ENCODE measurements at regions not wholly inside any gene's neighbourhood (a gene's known extent, or its start where the extent isn't known, plus 50 kb on each side); places are given as distances from the start of the nearest gene placed in this dataset.

DNA sequence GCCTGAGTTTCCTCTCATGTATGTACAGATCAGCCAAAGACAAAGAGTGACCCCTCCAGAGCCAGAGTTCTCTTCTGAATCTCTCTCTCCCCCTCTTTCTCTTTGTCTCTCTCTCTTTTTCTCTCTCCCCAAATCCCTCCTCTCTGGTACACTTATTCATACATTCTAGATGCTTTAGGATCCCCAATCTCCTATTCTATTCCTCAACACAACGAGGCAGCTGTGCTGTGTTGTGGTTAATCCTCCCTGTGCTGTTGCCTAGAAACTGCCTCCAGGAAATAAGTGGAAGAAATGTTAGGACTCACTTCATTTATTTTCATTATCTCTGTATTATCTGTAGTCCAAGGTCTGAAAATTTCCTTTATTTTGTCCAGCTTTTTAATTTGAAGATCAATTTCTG is 350.5 kb upstream of the OR4E1 start:
- Mint-ChIP-seq H3K4me3 (no peak overlapping the region), H3K36me3 (ENCODE audit: low read depth) (no peaks in the 10 kb centered on the region), H3K4me1 (peaks cover 8% of the 10 kb centered on the region), H3K27me3 (ENCODE audit: low read depth) (peaks cover 24% of the 10 kb centered on the region), H3K9me3 (no peaks in the 10 kb centered on the region), H3K27ac (ENCODE audit: unreplicated experiment) (peak overlapping the region; percentile 39)
- no peak for TF ChIP-seq CTCF (conservative IDR thresholded peaks at IDR 0.05)
- DNase-seq (ENCODE audit: low read depth, low spot score): no peak

DNA sequence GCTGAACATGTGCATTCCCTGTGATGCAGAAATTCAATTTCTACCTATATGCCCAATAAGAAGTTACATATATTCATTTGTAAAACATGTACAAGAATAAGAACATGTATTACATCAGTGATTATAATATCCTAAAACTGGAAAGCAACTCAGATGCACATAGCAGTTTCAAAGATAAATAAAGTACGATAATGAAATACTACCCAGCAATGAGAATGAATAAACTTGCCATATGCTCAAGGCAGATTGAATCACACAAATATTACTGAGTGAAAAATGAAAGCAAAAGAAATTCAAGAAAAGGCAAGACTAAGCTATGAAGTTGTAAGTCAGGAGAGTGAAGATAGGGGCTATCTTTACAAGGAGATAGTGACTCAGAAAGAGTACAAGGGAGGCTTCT is 345.3 kb upstream of the OR4E1 start:
- DNase-seq (ENCODE audit: low read depth, low spot score): no peak
- H3K36me3 Mint-ChIP-seq (ENCODE audit: low read depth): no peaks in the 10 kb centered on the region
- H3K4me3 Mint-ChIP-seq: no peak overlapping the region
- peaks cover under 1% of the 10 kb centered on the region for H3K4me1 Mint-ChIP-seq
- no peak for TF ChIP-seq CTCF (conservative IDR thresholded peaks at IDR 0.05)
- H3K27ac Mint-ChIP-seq (ENCODE audit: unreplicated experiment): no peak overlapping the region
- peaks cover 15% of the 10 kb centered on the region for H3K27me3 Mint-ChIP-seq (ENCODE audit: low read depth)
- no peaks in the 10 kb centered on the region for H3K9me3 Mint-ChIP-seq

- TF ChIP-seq CTCF (conservative IDR thresholded peaks at IDR 0.05): no peak
- Mint-ChIP-seq H3K4me1 (no peaks in the 10 kb centered on the region), H3K27me3 (ENCODE audit: low read depth) (no peaks in the 10 kb centered on the region), H3K9me3 (peaks cover 1% of the 10 kb centered on the region), H3K27ac (ENCODE audit: unreplicated experiment) (no peak overlapping the region), H3K36me3 (ENCODE audit: low read depth) (no peaks in the 10 kb centered on the region), H3K4me3 (no peak overlapping the region)
- no peak for DNase-seq (ENCODE audit: low read depth, low spot score)
Observed at GRCh38 chr14:22012452-22012851, 338.8 kb upstream of the OR4E1 start.

DNA sequence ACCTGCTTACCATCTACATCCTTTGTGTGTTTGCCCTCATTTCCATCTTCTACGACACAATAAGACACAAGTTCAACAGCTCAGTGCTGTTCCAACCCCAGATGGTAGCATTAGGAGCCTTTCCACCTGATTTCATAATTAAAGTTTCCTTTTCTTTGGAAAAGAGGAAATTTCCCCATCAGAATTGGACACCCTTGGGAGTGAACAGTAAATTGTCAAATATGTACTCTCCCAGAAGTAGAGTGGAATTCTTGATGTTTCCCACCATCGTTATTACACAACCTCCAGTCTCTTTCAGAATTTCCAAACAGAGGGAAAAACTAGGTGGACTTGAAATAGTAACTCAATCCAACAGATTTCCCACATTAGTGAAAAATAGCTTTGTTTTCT is 337.6 kb upstream of the OR4E1 start:
- Mint-ChIP-seq H3K27me3 (ENCODE audit: low read depth) (no peaks in the 10 kb centered on the region), H3K36me3 (ENCODE audit: low read depth) (no peaks in the 10 kb centered on the region), H3K4me3 (no peak overlapping the region), H3K9me3 (peaks cover 4% of the 10 kb centered on the region), H3K27ac (ENCODE audit: unreplicated experiment) (no peak overlapping the region), H3K4me1 (no peaks in the 10 kb centered on the region)
- DNase-seq (ENCODE audit: low read depth, low spot score): no peak
- no peak for TF ChIP-seq CTCF (conservative IDR thresholded peaks at IDR 0.05)

GRCh38 chr14:22010545-22011252 is 337.1 kb upstream of the OR4E1 start:
- TF ChIP-seq CTCF (conservative IDR thresholded peaks at IDR 0.05): no peak
- Mint-ChIP-seq H3K36me3 (ENCODE audit: low read depth) (no peaks in the 10 kb centered on the region), H3K4me1 (no peaks in the 10 kb centered on the region), H3K4me3 (no peak overlapping the region), H3K9me3 (peaks cover 4% of the 10 kb centered on the region), H3K27ac (ENCODE audit: unreplicated experiment) (no peak overlapping the region), H3K27me3 (ENCODE audit: low read depth) (no peaks in the 10 kb centered on the region)
- DNase-seq (ENCODE audit: low read depth, low spot score): no peak

All from neural crest cell (in vitro differentiated cells).